GM12878 (cell line): ENCODE measurements at regions not wholly inside any gene's neighbourhood (a gene's known extent, or its start where the extent isn't known, plus 50 kb on each side); places are given as distances from the start of the nearest gene placed in this dataset.

Experiments used
- ATAC-seq: fragments of 200-7000 bp; cut with Tn5 transposase; 3 replicates; pipeline ENCODE4 v1.9.1; 2020; ENCODE audit warnings: mild to moderate bottlenecking, moderate library complexity
- BruUV-seq: library from RNA; stranded (reverse); fragments of 400-500 nt; replicated peaks from 2 replicates; lab custom pipeline; 2021; lab: Mats Ljungman, UMichigan
- CTCF ChIA-PET: fragments of 300-600 bp; sonication (Branson Sonifier 250); formaldehyde crosslinking; extraction: SDS; loops from one replicate; lab custom pipeline; 2021; ENCODE audit warnings: inconsistent platforms; lab: Yijun Ruan, JAX
- POLR2A ChIA-PET: fragments of 350-600 bp; formaldehyde crosslinking; extraction: SDS; loops from one replicate; lab custom pipeline; 2021; ENCODE audit warnings: inconsistent platforms; lab: Charles Lee
- RAD21 ChIA-PET: fragments of 300-600 bp; sonication (Branson Sonifier 250); formaldehyde crosslinking; loops from one replicate; lab custom pipeline; 2023; ENCODE audit warnings: antibody characterized with exemption; ENCODE audit not compliant: unreplicated experiment; lab: Charles Lee
- SMC1A ChIA-PET: fragments of 300-600 bp; sonication (Branson Sonifier 250); formaldehyde crosslinking; loops from one replicate; lab custom pipeline; 2023; ENCODE audit not compliant: unreplicated experiment, uncharacterized antibody; lab: Charles Lee
- DNase-seq: peaks from one replicate; pipeline ENCODE4 v3.0.0-alpha.2; 2011; ENCODE audit warnings: low read depth, low spot score
- FAIRE-seq: peaks from 3 replicates; lab custom pipeline; 2011; peaks lifted over from hg19 to GRCh38; lab: Jason Lieb, UNC
- H2AFZ ChIP-seq: 2 replicates; pipeline ENCODE4 v1.6.0; 2011; ENCODE audit warnings: low read depth, low read length, control low read depth; ENCODE audit not compliant: control insufficient read depth
- H3K27ac ChIP-seq: 2 replicates; pipeline ENCODE4 v1.5.1; 2011; ENCODE audit warnings: control low read depth; ENCODE audit not compliant: control insufficient read depth, insufficient read depth
- H3K27me3 ChIP-seq, 2 experiments: replicated peaks in 1 of 2; 2 replicates each; pipeline versions ENCODE4 v1.6.0 to v1.6.1; 2011; ENCODE audit warnings: low read length in 1 of 2; ENCODE audit not compliant: control insufficient read depth in 2 of 2, insufficient read depth in 2 of 2
- H3K36me3 ChIP-seq, 2 experiments: 2 replicates each; pipeline ENCODE4 v1.5.1; 2011; ENCODE audit warnings: low read length in 1 of 2; ENCODE audit not compliant: control insufficient read depth in 2 of 2, insufficient read depth in 2 of 2
- H3K4me1 ChIP-seq: 2 replicates; pipeline ENCODE4 v1.6.1; 2011; ENCODE audit warnings: mild to moderate bottlenecking, low read length, moderate library complexity, mixed read lengths; ENCODE audit not compliant: control insufficient read depth, insufficient read depth
- H3K4me2 ChIP-seq: 2 replicates; pipeline ENCODE4 v1.6.0; 2011; ENCODE audit warnings: control low read depth; ENCODE audit not compliant: control insufficient read depth, insufficient read depth
- H3K4me3 ChIP-seq: fragments of 200-600 bp; sonication (generic); 2 replicates; pipeline ENCODE4 v1.5.1; 2016
- H3K79me2 ChIP-seq: 2 replicates; pipeline ENCODE4 v1.6.0; 2011; ENCODE audit warnings: low read length; ENCODE audit not compliant: control insufficient read depth, insufficient read depth
- H3K9ac ChIP-seq: 2 replicates; pipeline ENCODE4 v1.8.0; 2011; ENCODE audit warnings: low read length, control low read depth, mixed read lengths; ENCODE audit not compliant: control insufficient read depth, insufficient read depth
- H3K9me3 ChIP-seq: replicated peaks from 3 replicates; pipeline ENCODE4 v1.5.1; 2011; ENCODE audit warnings: mild to moderate bottlenecking, low read length; ENCODE audit not compliant: control insufficient read depth, insufficient read depth
- H4K20me1 ChIP-seq: 2 replicates; pipeline ENCODE4 v1.6.0; 2011; ENCODE audit not compliant: control insufficient read depth, insufficient read depth
- ATF3 ChIP-seq: IDR thresholded peaks from 2 replicates; pipeline ENCODE4 v1.6.1; 2011; ENCODE audit warnings: low read depth, mild to moderate bottlenecking, low read length, moderate library complexity, borderline replicate concordance; ENCODE audit errors: extremely low read depth
- CUX1 ChIP-seq: IDR thresholded peaks from 2 replicates; pipeline ENCODE4 v1.6.1; 2012; ENCODE audit warnings: improper control_type of control experiment, low read depth, low read length; ENCODE audit not compliant: insufficient replicate concordance
- ELK1 ChIP-seq: IDR thresholded peaks from 2 replicates; pipeline ENCODE4 v1.6.1; 2012; ENCODE audit warnings: low read depth, low read length, improper control_type of control experiment
- EP300 ChIP-seq, 2 experiments: fragments of 150-350 bp in 1 of 2; IDR thresholded peaks; 2 replicates each; pipeline ENCODE4 v1.6.1; 2011 to 2012; ENCODE audit warnings: low read depth in 2 of 2, low read length in 2 of 2, borderline replicate concordance in 1 of 2, improper control_type of control experiment in 1 of 2, inconsistent platforms in 1 of 2; ENCODE audit not compliant: control insufficient read depth in 1 of 2
- RFX5 ChIP-seq: IDR thresholded peaks from 2 replicates; pipeline ENCODE4 v1.6.1; 2011; ENCODE audit warnings: low read depth, low read length, improper control_type of control experiment
- WGBS: methylation state at CpG from one replicate; pipeline ENCODE4 v1.1.6; 2016; ENCODE audit warnings: low lambda C conversion rate; ENCODE audit not compliant: insufficient replicate concordance, insufficient coverage; ENCODE audit errors: missing lambda C conversion rate; 5-methylcytosine and 5-hydroxymethylcytosine counted together
- in situ Hi-C: fragments of 300-500 bp; cut with MboI; formaldehyde crosslinking; loops from 9 replicates; pipeline ENCODE4 v1.14.3; 2018; ENCODE audit warnings: mixed read lengths
- intact Hi-C: fragments of 100-400 bp; cut with micrococcal nuclease; formaldehyde crosslinking; loops from one replicate; pipeline ENCODE4 v1.14.2; 2022; ENCODE audit not compliant: unreplicated experiment

GRCh38 chrY:7936046-7936445 lies 1024.5 kb upstream of the AMELY start:
- ChIA-PET SMC1A (no interaction called here), CTCF (no interaction called here), POLR2A (no interaction called here), RAD21 (no interaction called here)
- DNase-seq (no peak), ATAC-seq (no peak), FAIRE-seq (no peak)
- Histone ChIP-seq H3K27me3 (no peaks in the 10 kb centered on the region), H2AFZ (no peak overlapping the region), H3K27ac (no peak overlapping the region), H3K79me2 (no peaks in the 10 kb centered on the region), H3K4me3 (no peak overlapping the region), H3K4me1 (no peaks in the 10 kb centered on the region), H3K4me2 (no peak overlapping the region), H3K9ac (no peak overlapping the region), H3K9me3 (no peaks in the 10 kb centered on the region), H4K20me1 (no peaks in the 10 kb centered on the region), H3K36me3 (no peaks in the 10 kb centered on the region)
- TF ChIP-seq RFX5 (no peak), EP300 (IDR thresholded peaks at IDR 0.05; ENCODE audit: borderline replicate concordance in 1 of 2, control insufficient read depth in 1 of 2, low read depth in 2 of 2, low read length in 2 of 2) (no peak), ELK1 (no peak), ATF3 (no peak), CUX1 (no peak)
- BruUV-seq: no TSS peak
- intact Hi-C loops (no loop called here), in situ Hi-C loops (no loop called here)
- WGBS: no CpG with 5 or more reads among the region's 1 CpG
